ENCODE measurements at regions not wholly inside any gene's neighbourhood (a gene's known extent, or its start where the extent isn't known, plus 50 kb on each side); places are given as distances from the start of the nearest gene placed in this dataset.

DNA sequence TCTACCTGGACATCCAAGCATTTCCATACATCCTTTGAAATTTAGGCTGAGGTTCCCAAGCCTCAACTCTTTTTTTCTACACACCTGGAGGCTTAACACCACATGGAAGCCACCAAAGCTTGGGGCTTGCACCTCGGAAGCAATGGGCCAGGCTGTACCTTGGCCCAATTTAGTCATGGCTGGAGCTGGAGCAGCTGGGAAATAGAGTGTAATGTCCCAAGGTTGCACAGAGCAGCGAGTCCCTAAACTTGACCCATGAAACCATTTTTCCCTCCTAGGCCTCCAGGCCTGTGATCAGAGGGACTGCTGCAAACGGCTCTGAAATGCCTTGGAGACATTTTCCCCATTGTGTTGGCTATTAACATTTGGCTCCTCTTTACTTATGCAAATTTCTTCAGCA, 1574.3 kb upstream of the ZEB2 start:
- H3K36me3 ChIP-seq (ENCODE audit: control insufficient read depth in 2 of 2, insufficient read depth in 1 of 2, low read length in 2 of 2), result no peaks in the 10 kb centered on the region
- ChIA-PET CTCF (no interaction called here), POLR2A (no interaction called here)
- no peaks in the 10 kb centered on the region for H3K9me3 ChIP-seq (ENCODE audit: control insufficient read depth, insufficient read depth, low read depth, low read length)
- peak; percentile 86; the same call in 1 of the 2 replicates for TF ChIP-seq TRIM28 (IDR thresholded peaks at IDR 0.05; ENCODE audit: borderline replicate concordance, low read length)
- TF ChIP-seq, protein P1, sequence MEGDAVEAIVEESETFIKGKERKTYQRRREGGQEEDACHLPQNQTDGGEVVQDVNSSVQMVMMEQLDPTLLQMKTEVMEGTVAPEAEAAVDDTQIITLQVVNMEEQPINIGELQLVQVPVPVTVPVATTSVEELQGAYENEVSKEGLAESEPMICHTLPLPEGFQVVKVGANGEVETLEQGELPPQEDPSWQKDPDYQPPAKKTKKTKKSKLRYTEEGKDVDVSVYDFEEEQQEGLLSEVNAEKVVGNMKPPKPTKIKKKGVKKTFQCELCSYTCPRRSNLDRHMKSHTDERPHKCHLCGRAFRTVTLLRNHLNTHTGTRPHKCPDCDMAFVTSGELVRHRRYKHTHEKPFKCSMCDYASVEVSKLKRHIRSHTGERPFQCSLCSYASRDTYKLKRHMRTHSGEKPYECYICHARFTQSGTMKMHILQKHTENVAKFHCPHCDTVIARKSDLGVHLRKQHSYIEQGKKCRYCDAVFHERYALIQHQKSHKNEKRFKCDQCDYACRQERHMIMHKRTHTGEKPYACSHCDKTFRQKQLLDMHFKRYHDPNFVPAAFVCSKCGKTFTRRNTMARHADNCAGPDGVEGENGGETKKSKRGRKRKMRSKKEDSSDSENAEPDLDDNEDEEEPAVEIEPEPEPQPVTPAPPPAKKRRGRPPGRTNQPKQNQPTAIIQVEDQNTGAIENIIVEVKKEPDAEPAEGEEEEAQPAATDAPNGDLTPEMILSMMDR (tag by site-specific recombination; IDR thresholded peaks at IDR 0.05), result no peak
- TF ChIP-seq SETDB1 (IDR thresholded peaks at IDR 0.05; ENCODE audit: insufficient read length, low read length), result peak; percentile 86
- TF ChIP-seq ZNF585B (tag by site-specific recombination; IDR thresholded peaks at IDR 0.05), result peak; percentile 80
- H3K4me3 ChIP-seq (ENCODE audit: low read depth, low read length), result no peak overlapping the region
- H3K27ac ChIP-seq (ENCODE audit: extremely low read depth, low read depth, low read length), result no peak overlapping the region
- H3K4me1 ChIP-seq (ENCODE audit: control insufficient read depth, insufficient read depth, low read length), result no peaks in the 10 kb centered on the region

DNA sequence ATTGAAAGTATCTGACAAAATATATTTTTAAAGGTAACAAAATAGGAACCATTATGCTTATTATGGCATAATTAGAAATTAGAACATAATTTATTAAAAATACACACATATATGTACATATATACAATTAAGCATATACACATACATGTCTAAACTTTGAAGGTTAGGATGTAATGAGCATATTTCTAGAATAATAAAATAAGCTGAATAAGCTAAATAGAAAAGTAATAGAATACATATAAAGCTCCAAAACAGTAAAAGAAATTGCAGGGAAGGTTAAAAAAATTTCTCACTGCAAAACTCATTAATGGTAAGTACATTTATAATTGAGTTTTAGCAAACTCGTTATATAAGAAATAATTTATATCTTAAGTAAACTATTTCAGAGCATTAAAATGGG, 1561.5 kb upstream of the ZEB2 start:
- Histone ChIP-seq H3K4me1 (ENCODE audit: control insufficient read depth, insufficient read depth, low read length) (no peaks in the 10 kb centered on the region), H3K4me3 (ENCODE audit: low read depth, low read length) (no peak overlapping the region), H3K9me3 (ENCODE audit: control insufficient read depth, insufficient read depth, low read depth, low read length) (no peaks in the 10 kb centered on the region), H3K36me3 (ENCODE audit: control insufficient read depth in 2 of 2, insufficient read depth in 1 of 2, low read length in 2 of 2) (no peaks in the 10 kb centered on the region), H3K27ac (ENCODE audit: extremely low read depth, low read depth, low read length) (no peak overlapping the region)
- ChIA-PET CTCF (no interaction called here), POLR2A (no interaction called here)
- TF ChIP-seq ZSCAN23 (tag by site-specific recombination; IDR thresholded peaks at IDR 0.05) (no peak), RBAK (tag by site-specific recombination; IDR thresholded peaks at IDR 0.05) (no peak), REPIN1 (tag by site-specific recombination; IDR thresholded peaks at IDR 0.05; ENCODE audit: low read depth) (no peak), PRDM1 (tag by site-specific recombination; IDR thresholded peaks at IDR 0.05) (no peak), ZNF404 (tag by site-specific recombination; IDR thresholded peaks at IDR 0.05) (no peak), ZNF558 (tag by site-specific recombination; IDR thresholded peaks at IDR 0.05) (no peak), ZNF416 (tag by site-specific recombination; IDR thresholded peaks at IDR 0.05) (no peak), ZNF621 (tag by site-specific recombination; IDR thresholded peaks at IDR 0.05) (no peak), ZNF10 (tag by site-specific recombination; IDR thresholded peaks at IDR 0.05) (no peak), ZBTB1 (tag by site-specific recombination; IDR thresholded peaks at IDR 0.05) (no peak), SALL2 (tag by site-specific recombination; IDR thresholded peaks at IDR 0.05; ENCODE audit: borderline replicate concordance) (no peak)
- TF ChIP-seq, protein P2, sequence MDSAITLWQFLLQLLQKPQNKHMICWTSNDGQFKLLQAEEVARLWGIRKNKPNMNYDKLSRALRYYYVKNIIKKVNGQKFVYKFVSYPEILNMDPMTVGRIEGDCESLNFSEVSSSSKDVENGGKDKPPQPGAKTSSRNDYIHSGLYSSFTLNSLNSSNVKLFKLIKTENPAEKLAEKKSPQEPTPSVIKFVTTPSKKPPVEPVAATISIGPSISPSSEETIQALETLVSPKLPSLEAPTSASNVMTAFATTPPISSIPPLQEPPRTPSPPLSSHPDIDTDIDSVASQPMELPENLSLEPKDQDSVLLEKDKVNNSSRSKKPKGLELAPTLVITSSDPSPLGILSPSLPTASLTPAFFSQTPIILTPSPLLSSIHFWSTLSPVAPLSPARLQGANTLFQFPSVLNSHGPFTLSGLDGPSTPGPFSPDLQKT (IDR thresholded peaks at IDR 0.05; ENCODE audit: borderline replicate concordance, low read depth, low read length), result no peak
- TF ChIP-seq, protein P3, sequence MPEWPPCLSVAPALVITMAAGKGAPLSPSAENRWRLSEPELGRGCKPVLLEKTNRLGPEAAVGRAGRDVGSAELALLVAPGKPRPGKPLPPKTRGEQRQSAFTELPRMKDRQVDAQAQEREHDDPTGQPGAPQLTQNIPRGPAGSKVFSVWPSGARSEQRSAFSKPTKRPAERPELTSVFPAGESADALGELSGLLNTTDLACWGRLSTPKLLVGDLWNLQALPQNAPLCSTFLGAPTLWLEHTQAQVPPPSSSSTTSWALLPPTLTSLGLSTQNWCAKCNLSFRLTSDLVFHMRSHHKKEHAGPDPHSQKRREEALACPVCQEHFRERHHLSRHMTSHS (tag by site-specific recombination; IDR thresholded peaks at IDR 0.05), result no peak
- TF ChIP-seq, protein P4, sequence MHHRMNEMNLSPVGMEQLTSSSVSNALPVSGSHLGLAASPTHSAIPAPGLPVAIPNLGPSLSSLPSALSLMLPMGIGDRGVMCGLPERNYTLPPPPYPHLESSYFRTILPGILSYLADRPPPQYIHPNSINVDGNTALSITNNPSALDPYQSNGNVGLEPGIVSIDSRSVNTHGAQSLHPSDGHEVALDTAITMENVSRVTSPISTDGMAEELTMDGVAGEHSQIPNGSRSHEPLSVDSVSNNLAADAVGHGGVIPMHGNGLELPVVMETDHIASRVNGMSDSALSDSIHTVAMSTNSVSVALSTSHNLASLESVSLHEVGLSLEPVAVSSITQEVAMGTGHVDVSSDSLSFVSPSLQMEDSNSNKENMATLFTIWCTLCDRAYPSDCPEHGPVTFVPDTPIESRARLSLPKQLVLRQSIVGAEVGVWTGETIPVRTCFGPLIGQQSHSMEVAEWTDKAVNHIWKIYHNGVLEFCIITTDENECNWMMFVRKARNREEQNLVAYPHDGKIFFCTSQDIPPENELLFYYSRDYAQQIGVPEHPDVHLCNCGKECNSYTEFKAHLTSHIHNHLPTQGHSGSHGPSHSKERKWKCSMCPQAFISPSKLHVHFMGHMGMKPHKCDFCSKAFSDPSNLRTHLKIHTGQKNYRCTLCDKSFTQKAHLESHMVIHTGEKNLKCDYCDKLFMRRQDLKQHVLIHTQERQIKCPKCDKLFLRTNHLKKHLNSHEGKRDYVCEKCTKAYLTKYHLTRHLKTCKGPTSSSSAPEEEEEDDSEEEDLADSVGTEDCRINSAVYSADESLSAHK (tag by site-specific recombination; IDR thresholded peaks at IDR 0.05), result no peak
- TF ChIP-seq, protein P5, sequence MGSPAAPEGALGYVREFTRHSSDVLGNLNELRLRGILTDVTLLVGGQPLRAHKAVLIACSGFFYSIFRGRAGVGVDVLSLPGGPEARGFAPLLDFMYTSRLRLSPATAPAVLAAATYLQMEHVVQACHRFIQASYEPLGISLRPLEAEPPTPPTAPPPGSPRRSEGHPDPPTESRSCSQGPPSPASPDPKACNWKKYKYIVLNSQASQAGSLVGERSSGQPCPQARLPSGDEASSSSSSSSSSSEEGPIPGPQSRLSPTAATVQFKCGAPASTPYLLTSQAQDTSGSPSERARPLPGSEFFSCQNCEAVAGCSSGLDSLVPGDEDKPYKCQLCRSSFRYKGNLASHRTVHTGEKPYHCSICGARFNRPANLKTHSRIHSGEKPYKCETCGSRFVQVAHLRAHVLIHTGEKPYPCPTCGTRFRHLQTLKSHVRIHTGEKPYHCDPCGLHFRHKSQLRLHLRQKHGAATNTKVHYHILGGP (tag by site-specific recombination; IDR thresholded peaks at IDR 0.05), result no peak
- TF ChIP-seq, protein P6, sequence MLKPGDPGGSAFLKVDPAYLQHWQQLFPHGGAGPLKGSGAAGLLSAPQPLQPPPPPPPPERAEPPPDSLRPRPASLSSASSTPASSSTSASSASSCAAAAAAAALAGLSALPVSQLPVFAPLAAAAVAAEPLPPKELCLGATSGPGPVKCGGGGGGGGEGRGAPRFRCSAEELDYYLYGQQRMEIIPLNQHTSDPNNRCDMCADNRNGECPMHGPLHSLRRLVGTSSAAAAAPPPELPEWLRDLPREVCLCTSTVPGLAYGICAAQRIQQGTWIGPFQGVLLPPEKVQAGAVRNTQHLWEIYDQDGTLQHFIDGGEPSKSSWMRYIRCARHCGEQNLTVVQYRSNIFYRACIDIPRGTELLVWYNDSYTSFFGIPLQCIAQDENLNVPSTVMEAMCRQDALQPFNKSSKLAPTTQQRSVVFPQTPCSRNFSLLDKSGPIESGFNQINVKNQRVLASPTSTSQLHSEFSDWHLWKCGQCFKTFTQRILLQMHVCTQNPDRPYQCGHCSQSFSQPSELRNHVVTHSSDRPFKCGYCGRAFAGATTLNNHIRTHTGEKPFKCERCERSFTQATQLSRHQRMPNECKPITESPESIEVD (tag by site-specific recombination; IDR thresholded peaks at IDR 0.05), result no peak

All from HEK293 (cell line).